ENCODE measurements at regions not wholly inside any gene's neighbourhood (a gene's known extent, or its start where the extent isn't known, plus 50 kb on each side); places are given as distances from the start of the nearest gene placed in this dataset.

DNA sequence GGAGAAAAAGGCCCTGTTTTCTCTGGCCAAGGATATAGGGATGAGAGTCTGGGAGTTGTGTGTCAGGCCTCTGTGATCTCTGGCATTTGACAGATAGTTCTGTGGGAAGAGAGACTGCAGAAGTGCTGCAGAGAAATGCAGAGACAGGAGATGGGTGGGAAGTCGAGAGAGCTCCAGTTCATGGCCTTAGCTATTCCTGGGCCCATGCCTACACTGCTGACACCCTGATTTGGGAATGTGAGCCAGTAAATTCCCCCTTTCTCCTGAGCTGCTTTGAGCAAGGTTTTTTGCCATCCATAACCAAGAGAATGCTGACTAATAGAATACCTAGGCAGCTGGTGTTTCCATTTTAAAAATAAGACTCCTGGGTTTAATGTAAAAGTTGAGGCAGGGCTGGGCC lies 59.3 kb downstream of the EBLN2 start:
- no peaks in the 10 kb centered on the region for H3K4me1 ChIP-seq
- Mint-ChIP-seq H3K9me3 (peaks cover 8% of the 10 kb centered on the region), H3K4me3 (no peak overlapping the region), H3K36me3 (no peaks in the 10 kb centered on the region), H3K4me1 (no peaks in the 10 kb centered on the region), H3K27me3 (ENCODE audit: insufficient read depth, low read depth) (peaks cover 4% of the 10 kb centered on the region), H3K27ac (no peak overlapping the region)
- no peak overlapping the region for H2AFZ ChIP-seq (replicated peaks)
- no peaks in the 10 kb centered on the region for H3K79me2 ChIP-seq (ENCODE audit: low read depth)
- no peak overlapping the region for H3K9ac ChIP-seq
- DNase-seq (ENCODE audit: low spot score), result no peak
- H3K27me3 ChIP-seq, result no peaks in the 10 kb centered on the region
- TF ChIP-seq EZH2phosphoT487 (IDR thresholded peaks at IDR 0.05), result no peak
- TF ChIP-seq, protein P1, sequence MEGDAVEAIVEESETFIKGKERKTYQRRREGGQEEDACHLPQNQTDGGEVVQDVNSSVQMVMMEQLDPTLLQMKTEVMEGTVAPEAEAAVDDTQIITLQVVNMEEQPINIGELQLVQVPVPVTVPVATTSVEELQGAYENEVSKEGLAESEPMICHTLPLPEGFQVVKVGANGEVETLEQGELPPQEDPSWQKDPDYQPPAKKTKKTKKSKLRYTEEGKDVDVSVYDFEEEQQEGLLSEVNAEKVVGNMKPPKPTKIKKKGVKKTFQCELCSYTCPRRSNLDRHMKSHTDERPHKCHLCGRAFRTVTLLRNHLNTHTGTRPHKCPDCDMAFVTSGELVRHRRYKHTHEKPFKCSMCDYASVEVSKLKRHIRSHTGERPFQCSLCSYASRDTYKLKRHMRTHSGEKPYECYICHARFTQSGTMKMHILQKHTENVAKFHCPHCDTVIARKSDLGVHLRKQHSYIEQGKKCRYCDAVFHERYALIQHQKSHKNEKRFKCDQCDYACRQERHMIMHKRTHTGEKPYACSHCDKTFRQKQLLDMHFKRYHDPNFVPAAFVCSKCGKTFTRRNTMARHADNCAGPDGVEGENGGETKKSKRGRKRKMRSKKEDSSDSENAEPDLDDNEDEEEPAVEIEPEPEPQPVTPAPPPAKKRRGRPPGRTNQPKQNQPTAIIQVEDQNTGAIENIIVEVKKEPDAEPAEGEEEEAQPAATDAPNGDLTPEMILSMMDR (IDR thresholded peaks at IDR 0.05), result no peak
- TF ChIP-seq EZH2 (IDR thresholded peaks at IDR 0.05), result no peak
- no peaks in the 10 kb centered on the region for H3K9me3 ChIP-seq (ENCODE audit: low read depth)
- H3K36me3 ChIP-seq, result no peaks in the 10 kb centered on the region
- H4K20me1 ChIP-seq (ENCODE audit: low read depth), result no peaks in the 10 kb centered on the region
- H3K27ac ChIP-seq, result no peak overlapping the region
- no peak overlapping the region for H3K4me3 ChIP-seq
- no peaks in the 10 kb centered on the region for H3F3A ChIP-seq (ENCODE audit: low read depth)
- no peak overlapping the region for H3K4me2 ChIP-seq

DNA sequence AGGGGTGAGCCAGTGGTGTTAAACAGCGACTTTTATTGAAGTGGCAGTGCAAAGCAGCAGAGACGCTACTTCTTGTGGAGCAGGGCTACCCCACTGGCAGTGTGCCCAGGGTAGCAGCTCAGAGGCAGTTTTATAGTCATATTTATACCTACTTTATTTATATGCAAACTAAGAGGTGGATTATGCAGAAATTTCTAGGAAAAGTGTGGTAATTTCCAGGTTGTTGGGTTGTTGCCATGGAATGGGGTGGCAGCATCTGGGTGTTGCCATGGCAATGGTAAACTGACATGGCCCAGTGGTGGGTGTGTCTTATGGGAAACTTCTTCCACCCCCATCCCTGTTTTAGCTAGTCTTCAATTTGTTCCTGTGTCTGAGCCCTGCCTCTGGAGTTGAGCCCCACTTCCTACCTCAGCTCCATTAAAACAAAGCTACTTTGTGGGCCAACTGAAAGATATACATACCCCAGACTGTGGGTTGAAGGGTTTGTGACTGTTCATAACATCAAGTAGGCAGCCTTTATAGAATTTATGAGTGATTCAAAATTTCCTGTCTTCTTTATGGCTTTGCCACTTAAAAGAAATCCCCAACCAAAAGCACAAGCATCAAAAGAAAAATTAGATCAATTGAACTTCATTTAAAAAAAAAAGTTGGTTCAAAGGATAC lies 60.3 kb downstream of the EBLN2 start:
- no peaks in the 10 kb centered on the region for H3K79me2 ChIP-seq (ENCODE audit: low read depth)
- Mint-ChIP-seq H3K27ac (no peak overlapping the region), H3K27me3 (ENCODE audit: insufficient read depth, low read depth) (peaks cover 4% of the 10 kb centered on the region), H3K4me1 (no peaks in the 10 kb centered on the region), H3K36me3 (no peaks in the 10 kb centered on the region), H3K4me3 (no peak overlapping the region), H3K9me3 (peaks cover 8% of the 10 kb centered on the region)
- no peaks in the 10 kb centered on the region for H3K36me3 ChIP-seq
- TF ChIP-seq, protein P1 (IDR thresholded peaks at IDR 0.05), result no peak
- no peak for TF ChIP-seq EZH2 (IDR thresholded peaks at IDR 0.05)
- TF ChIP-seq EZH2phosphoT487 (IDR thresholded peaks at IDR 0.05), result no peak
- H3K4me3 ChIP-seq, result no peak overlapping the region
- DNase-seq (ENCODE audit: low spot score), result no peak
- no peak overlapping the region for H3K9ac ChIP-seq
- H4K20me1 ChIP-seq (ENCODE audit: low read depth), result no peaks in the 10 kb centered on the region
- no peaks in the 10 kb centered on the region for H3K9me3 ChIP-seq (ENCODE audit: low read depth)
- no peak overlapping the region for H2AFZ ChIP-seq (replicated peaks)
- H3K27ac ChIP-seq, result no peak overlapping the region
- no peak overlapping the region for H3K4me2 ChIP-seq
- no peaks in the 10 kb centered on the region for H3K4me1 ChIP-seq
- no peaks in the 10 kb centered on the region for H3F3A ChIP-seq (ENCODE audit: low read depth)
- H3K27me3 ChIP-seq, result no peaks in the 10 kb centered on the region

DNA sequence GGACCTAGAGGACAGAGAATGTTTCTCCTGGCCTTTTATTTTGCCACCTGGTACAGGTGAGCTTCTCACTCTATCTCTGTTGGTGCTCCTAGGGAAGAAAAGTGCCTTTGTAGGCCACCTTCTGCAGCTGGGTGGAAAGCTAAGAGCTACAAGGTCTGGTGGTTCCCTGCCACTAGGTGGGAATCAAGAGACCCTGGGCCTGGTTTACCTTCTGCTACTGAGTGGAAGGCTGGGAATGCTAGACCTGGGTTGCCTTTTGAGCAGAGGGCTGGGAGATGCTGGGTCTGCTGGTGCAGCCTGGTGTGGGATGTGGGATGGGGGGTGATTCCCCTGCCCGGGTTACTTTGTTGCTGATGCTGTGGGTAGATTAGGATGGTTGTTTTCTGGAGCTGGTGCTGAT lies 72.6 kb downstream of the EBLN2 start:
- H3K4me3 ChIP-seq, result no peak overlapping the region
- no peak overlapping the region for H3K9ac ChIP-seq
- H3K9me3 ChIP-seq (ENCODE audit: low read depth), result no peaks in the 10 kb centered on the region
- no peak overlapping the region for H3K27ac ChIP-seq
- no peak for DNase-seq (ENCODE audit: low spot score)
- H3K27me3 ChIP-seq, result no peaks in the 10 kb centered on the region
- no peaks in the 10 kb centered on the region for H3K36me3 ChIP-seq
- Mint-ChIP-seq H3K4me1 (no peaks in the 10 kb centered on the region), H3K4me3 (no peak overlapping the region), H3K27me3 (ENCODE audit: insufficient read depth, low read depth) (no peaks in the 10 kb centered on the region), H3K9me3 (peaks cover 14% of the 10 kb centered on the region), H3K27ac (no peak overlapping the region), H3K36me3 (no peaks in the 10 kb centered on the region)
- no peaks in the 10 kb centered on the region for H3K79me2 ChIP-seq (ENCODE audit: low read depth)
- no peaks in the 10 kb centered on the region for H4K20me1 ChIP-seq (ENCODE audit: low read depth)
- H2AFZ ChIP-seq (replicated peaks), result no peak overlapping the region
- no peaks in the 10 kb centered on the region for H3K4me1 ChIP-seq
- H3K4me2 ChIP-seq, result no peak overlapping the region
- TF ChIP-seq EZH2phosphoT487 (IDR thresholded peaks at IDR 0.05), result no peak
- no peak for TF ChIP-seq EZH2 (IDR thresholded peaks at IDR 0.05)
- TF ChIP-seq, protein P1 (IDR thresholded peaks at IDR 0.05), result no peak
- no peaks in the 10 kb centered on the region for H3F3A ChIP-seq (ENCODE audit: low read depth)

All from neural progenitor cell (in vitro differentiated cells).